ENCODE measurements at regions not wholly inside any gene's neighbourhood (a gene's known extent, or its start where the extent isn't known, plus 50 kb on each side); places are given as distances from the start of the nearest gene placed in this dataset.

- no peak for DNase-seq
Observed at GRCh38 chr4:155616117-155616516, 50.5 kb upstream of the GUCY1A1 start.

- peak; percentile 4 for DNase-seq
Observed at GRCh38 chr4:155615081-155615887, 51.4 kb upstream of the GUCY1A1 start.

- DNase-seq: no peak
Observed at GRCh38 chr4:155614111-155614762, 52.4 kb upstream of the GUCY1A1 start.

GRCh38 chr4:155612074-155612473 lies 54.6 kb upstream of the GUCY1A1 start:
- no peak for DNase-seq

GRCh38 chr4:155611501-155611900 lies 55.1 kb upstream of the GUCY1A1 start:
- no peak for DNase-seq

GRCh38 chr4:155610143-155610542 lies 56.5 kb upstream of the GUCY1A1 start:
- no peak for DNase-seq

GRCh38 chr4:155609455-155610059 lies 57.1 kb upstream of the GUCY1A1 start:
- DNase-seq: no peak

- no peak for DNase-seq
Observed at GRCh38 chr4:155608225-155608885, 58.3 kb upstream of the GUCY1A1 start.

GRCh38 chr4:155607481-155607880 lies 59.2 kb upstream of the GUCY1A1 start:
- DNase-seq: no peak

- no peak for DNase-seq
Observed at GRCh38 chr4:155604718-155605626, 61.7 kb upstream of the GUCY1A1 start.

GRCh38 chr4:155603360-155603891 lies 63.2 kb upstream of the GUCY1A1 start:
- DNase-seq: no peak

- no peak for DNase-seq
Observed at GRCh38 chr4:155602351-155603140, 64.1 kb upstream of the GUCY1A1 start.

GRCh38 chr4:155600244-155600643 lies 66.4 kb upstream of the GUCY1A1 start:
- no peak for DNase-seq

GRCh38 chr4:155599596-155599995 lies 67.1 kb upstream of the GUCY1A1 start:
- no peak for DNase-seq

- DNase-seq: no peak
Observed at GRCh38 chr4:155599085-155599484, 67.6 kb upstream of the GUCY1A1 start.

- DNase-seq: no peak
Observed at GRCh38 chr4:155597933-155598451, 68.7 kb upstream of the GUCY1A1 start.

GRCh38 chr4:155597281-155597680 lies 69.4 kb upstream of the GUCY1A1 start:
- DNase-seq: no peak

GRCh38 chr4:155593793-155594192 lies 72.9 kb upstream of the GUCY1A1 start:
- DNase-seq: no peak

- no peak for DNase-seq
Observed at GRCh38 chr4:155592938-155593297, 73.7 kb upstream of the GUCY1A1 start.

GRCh38 chr4:155592179-155592937 lies 74.3 kb upstream of the GUCY1A1 start:
- DNase-seq: no peak
